HG02870 (cell line): ENCODE measurements at regions not wholly inside any gene's neighbourhood (a gene's known extent, or its start where the extent isn't known, plus 50 kb on each side); places are given as distances from the start of the nearest gene placed in this dataset.
"Not testable (repeated sequence)": the region's sequence is repeated elsewhere in the genome, so short reads cannot be mapped to it uniquely, and the experiment has no call there.

Experiments used
- ATAC-seq: cut with Tn5 transposase; IDR thresholded peaks from one replicate; pipeline ENCODE4 v1.9.1; 2021; ENCODE audit warnings: mild to moderate bottlenecking, moderate library complexity; ENCODE audit not compliant: unreplicated experiment

GRCh38 chr15:84536181-84536580 lies 64.6 kb upstream of the ZSCAN2 start:
- ATAC-seq, result not testable (repeated sequence)

- ATAC-seq, result not testable (repeated sequence)
Measured at GRCh38 chr15:84544586-84544985, 56.2 kb upstream of the ZSCAN2 start.

GRCh38 chr15:84547150-84547549 lies 53.7 kb upstream of the ZSCAN2 start:
- not testable (repeated sequence) for ATAC-seq

GRCh38 chr15:84550503-84550902 lies 50.3 kb upstream of the ZSCAN2 start:
- ATAC-seq, result not testable (repeated sequence)
